ENCODE measurements at regions not wholly inside any gene's neighbourhood (a gene's known extent, or its start where the extent isn't known, plus 50 kb on each side); places are given as distances from the start of the nearest gene placed in this dataset.

- TF ChIP-seq HDAC2 (IDR thresholded peaks at IDR 0.05) (no peak), MAX (IDR thresholded peaks at IDR 0.05) (no peak), EHMT2 (IDR thresholded peaks at IDR 0.05; ENCODE audit: low read depth) (no peak), CTCF (IDR thresholded peaks at IDR 0.05) (no peak), ELK1 (IDR thresholded peaks at IDR 0.05; ENCODE audit: low read depth, low read length) (no peak), CEBPB (IDR thresholded peaks at IDR 0.05) (no peak), EP300 (IDR thresholded peaks at IDR 0.05) (no peak), RAD21 (conservative IDR thresholded peaks at IDR 0.05 in 1 of 2, IDR thresholded peaks at IDR 0.05 in 1 of 2) (no peak), MYC (IDR thresholded peaks at IDR 0.05; ENCODE audit: borderline replicate concordance, low read length) (no peak), PBX3 (IDR thresholded peaks at IDR 0.05) (no peak), ZFP36 (IDR thresholded peaks at IDR 0.05; ENCODE audit: borderline replicate concordance, partially characterized antibody) (no peak), JUN (IDR thresholded peaks at IDR 0.05) (no peak)
Measured at GRCh38 chr2:138329162-138329561, 172.4 kb upstream of the SPOPL start.

Measured in A549 (cell line).